Uterus (tissue), 2 donors: ENCODE measurements at regions not wholly inside any gene's neighbourhood (a gene's known extent, or its start where the extent isn't known, plus 50 kb on each side); places are given as distances from the start of the nearest gene placed in this dataset.

ENCODE experiments used
- CTCF ChIP-seq, 4 experiments: fragments of 200-600 bp in 2 of 4; fragments of 450-650 bp in 2 of 4; sonication (generic) in 2 of 4; IDR thresholded peaks; one replicate each; pipeline ENCODE4 v1.5.1; 2016 to 2019; ENCODE audit warnings: antibody characterized with exemption in 4 of 4, mild to moderate bottlenecking in 2 of 4, moderate library complexity in 1 of 4
- POLR2A ChIP-seq, 2 donors: fragments of 450-650 bp; IDR thresholded peaks; one replicate each; pipeline ENCODE4 v1.6.1; 2016; ENCODE audit warnings: antibody characterized with exemption in 2 of 2, mild to moderate bottlenecking in 1 of 2, moderate library complexity in 1 of 2

DNA sequence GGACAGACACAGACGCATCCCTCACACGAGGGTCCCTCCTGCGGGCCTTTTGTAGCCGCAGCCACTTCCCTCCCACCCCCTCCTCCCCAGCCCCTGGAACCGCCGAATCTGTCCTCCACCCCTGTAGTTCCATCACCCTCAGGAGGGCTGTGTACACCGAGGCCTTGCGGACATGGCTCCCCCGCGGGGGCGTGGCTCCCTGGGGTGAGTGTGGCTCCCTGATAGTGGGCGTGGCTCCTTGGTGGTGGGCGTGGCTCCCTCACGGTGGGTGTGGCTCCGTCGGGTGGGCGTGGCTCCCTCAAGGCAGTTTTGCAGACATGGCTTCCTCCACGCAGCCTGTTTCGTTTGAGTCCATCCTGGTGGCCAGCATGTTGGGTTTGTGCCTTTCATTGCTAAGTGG lies 420.7 kb upstream of the SALL3 start:
- TF ChIP-seq POLR2A (IDR thresholded peaks at IDR 0.05) = no peak
- TF ChIP-seq CTCF (IDR thresholded peaks at IDR 0.05) = no peak
